ENCODE measurements at regions not wholly inside any gene's neighbourhood (a gene's known extent, or its start where the extent isn't known, plus 50 kb on each side); places are given as distances from the start of the nearest gene placed in this dataset.

DNA sequence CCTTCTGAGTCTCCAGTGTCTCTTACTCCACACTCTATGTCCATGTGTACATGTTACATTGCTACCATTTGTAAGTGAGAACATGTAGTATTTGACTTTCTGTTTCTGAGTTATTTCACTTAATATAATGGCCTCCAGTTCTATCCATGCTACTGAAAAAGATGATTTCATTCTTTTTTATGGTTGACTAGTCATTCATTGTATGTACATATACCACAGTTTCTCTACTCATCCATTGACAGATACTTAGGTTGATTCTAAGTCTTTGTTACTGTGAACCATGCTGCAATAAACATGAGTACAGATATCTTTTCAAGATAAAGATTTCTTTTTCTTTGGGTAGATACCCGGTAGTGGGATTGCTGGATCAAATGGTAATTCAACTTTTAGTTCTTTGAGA lies 107.1 kb upstream of the CHD1 start:
- no peak for TF ChIP-seq SUZ12 (IDR thresholded peaks at IDR 0.05; ENCODE audit: extremely low read depth, insufficient read depth, insufficient read length)
- no peak for TF ChIP-seq ZNF274 (IDR thresholded peaks at IDR 0.05; ENCODE audit: low read depth, low read length)
